BJ (cell line): ENCODE measurements at regions not wholly inside any gene's neighbourhood (a gene's known extent, or its start where the extent isn't known, plus 50 kb on each side); places are given as distances from the start of the nearest gene placed in this dataset.

Source experiments
- CTCF ChIA-PET: fragments of 350-600 bp; formaldehyde crosslinking; extraction: SDS; loops from one replicate; lab custom pipeline; 2021; ENCODE audit warnings: antibody characterized with exemption, inconsistent platforms; lab: Yijun Ruan, JAX
- POLR2A ChIA-PET: fragments of 300-600 bp; sonication (Branson Sonifier 250); formaldehyde crosslinking; extraction: SDS; loops from one replicate; lab custom pipeline; 2021; ENCODE audit warnings: antibody characterized with exemption; lab: Charles Lee
- DNase-seq: peaks from one replicate; pipeline ENCODE4 v3.0.0-alpha.2; 2011; ENCODE audit warnings: low read depth
- H3K27me3 ChIP-seq: 2 replicates; pipeline ENCODE4 v1.6.0; 2011; ENCODE audit warnings: low read length; ENCODE audit not compliant: control insufficient read depth, insufficient read depth
- H3K36me3 ChIP-seq: 2 replicates; pipeline ENCODE4 v1.5.1; 2011; ENCODE audit warnings: low read length; ENCODE audit not compliant: control insufficient read depth, insufficient read depth
- H3K4me3 ChIP-seq: 2 replicates; pipeline ENCODE4 v1.5.1; 2011; ENCODE audit warnings: low read depth, mild to moderate bottlenecking, control low read depth, low read length
- CTCF ChIP-seq: IDR thresholded peaks from 2 replicates; pipeline ENCODE4 v1.5.1; 2011; ENCODE audit warnings: low read depth, mild to moderate bottlenecking, control low read depth, inconsistent platforms, low read length, moderate library complexity; ENCODE audit not compliant: insufficient read depth

DNA sequence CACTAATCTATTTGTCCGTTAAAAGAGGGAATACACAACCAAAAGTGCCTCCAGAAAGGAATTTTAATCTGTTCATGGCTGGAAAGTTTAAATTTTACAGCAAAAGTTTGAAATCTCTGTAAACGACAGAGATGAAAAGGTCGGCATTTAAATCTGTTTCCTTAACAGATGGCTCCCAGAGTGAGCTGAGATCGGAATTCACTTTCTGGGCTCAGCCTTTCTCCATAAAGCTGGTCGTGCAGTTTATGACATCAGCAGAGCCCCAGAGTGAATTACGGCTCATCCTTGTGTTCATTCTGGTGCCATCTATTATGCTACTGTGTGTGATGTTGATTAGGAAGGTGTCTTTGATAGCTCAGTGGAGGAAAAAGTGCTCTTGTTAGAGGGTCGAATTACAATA is 117.6 kb upstream of the ZFP64 start:
- TF ChIP-seq CTCF = no peak
- H3K36me3 ChIP-seq = no peaks in the 10 kb centered on the region
- CTCF ChIA-PET = no interaction called here
- no peak for DNase-seq
- POLR2A ChIA-PET = no interaction called here
- no peak overlapping the region for H3K4me3 ChIP-seq
- no peaks in the 10 kb centered on the region for H3K27me3 ChIP-seq

DNA sequence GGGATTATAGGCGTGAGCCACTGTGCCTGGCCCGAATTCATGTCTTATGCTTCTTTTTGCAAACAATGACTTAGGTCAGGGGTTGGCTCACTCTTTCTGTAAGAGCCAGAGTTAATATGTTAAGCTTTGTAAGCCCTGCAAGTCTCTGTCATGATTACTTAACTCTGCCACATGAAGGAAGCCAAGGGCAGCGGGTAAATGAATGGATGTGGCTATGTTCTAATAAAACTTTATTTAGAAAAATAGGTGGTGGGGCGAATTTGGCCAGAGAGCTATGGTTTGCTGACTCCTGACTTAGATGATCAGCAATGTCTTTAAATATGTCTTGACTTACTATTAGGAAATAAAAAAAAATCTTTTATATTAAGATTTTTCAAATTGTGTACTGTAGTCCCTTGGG is 114.9 kb upstream of the ZFP64 start:
- Histone ChIP-seq H3K4me3 (no peak overlapping the region), H3K36me3 (no peaks in the 10 kb centered on the region)
- POLR2A ChIA-PET = interaction anchor here (0.6 kb wide), 1 partner anchor 1256 kb away, joined by 7 read pairs; no protein-coding TSS in a partner anchor

GRCh38 chr20:52305858-52306257 is 114.3 kb upstream of the ZFP64 start:
- Histone ChIP-seq H3K27me3 (no peaks in the 10 kb centered on the region), H3K36me3 (no peaks in the 10 kb centered on the region), H3K4me3 (no peak overlapping the region)
- TF ChIP-seq CTCF = no peak
- no peak for DNase-seq
- ChIA-PET POLR2A (no interaction called here), CTCF (no interaction called here)

More for the DNA sequence above, 114.9 kb upstream of the ZFP64 start:
- no peak for DNase-seq
- no peaks in the 10 kb centered on the region for H3K27me3 ChIP-seq
- no peak for TF ChIP-seq CTCF
- CTCF ChIA-PET = no interaction called here

DNA sequence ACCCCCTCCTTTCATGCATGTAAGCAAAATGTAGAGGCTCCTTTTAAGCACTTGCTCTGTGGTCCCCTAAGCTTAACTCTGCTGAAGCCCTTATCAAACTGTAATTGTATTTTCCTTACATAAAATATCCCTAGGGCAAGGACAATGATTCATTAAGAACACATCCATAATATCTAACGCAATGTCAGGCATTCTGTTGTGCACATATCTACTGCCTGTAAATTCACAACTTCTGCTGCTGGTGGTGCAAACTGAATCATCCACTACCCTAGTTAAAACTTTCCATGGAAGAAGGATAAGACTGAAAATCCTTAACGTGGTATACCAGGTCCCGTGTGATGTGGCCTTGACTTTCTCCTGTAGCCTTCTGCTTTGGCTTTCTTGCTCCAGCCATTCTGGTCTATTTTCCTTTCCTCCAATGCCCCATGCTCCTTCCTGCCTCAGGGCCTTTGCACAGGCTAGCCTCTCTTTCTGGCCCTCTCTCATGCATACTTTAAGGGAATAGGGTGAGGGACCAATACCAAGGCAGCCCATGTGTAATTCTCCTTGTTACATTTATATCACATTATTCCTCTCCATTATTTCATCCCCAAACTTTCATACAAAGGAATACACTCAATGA is 113.6 kb upstream of the ZFP64 start:
- CTCF ChIA-PET = interaction anchor here (0.9 kb wide), 1 partner anchor 82 kb away, joined by 3 read pairs; no protein-coding TSS in a partner anchor
- no peak for TF ChIP-seq CTCF
- no peak overlapping the region for H3K4me3 ChIP-seq
- no peak for DNase-seq
- POLR2A ChIA-PET = no interaction called here
- no peaks in the 10 kb centered on the region for H3K36me3 ChIP-seq
- H3K27me3 ChIP-seq = no peaks in the 10 kb centered on the region

- DNase-seq = no peak
- no peaks in the 10 kb centered on the region for H3K27me3 ChIP-seq
- no peaks in the 10 kb centered on the region for H3K36me3 ChIP-seq
- H3K4me3 ChIP-seq = no peak overlapping the region
- CTCF ChIA-PET = no interaction called here
- POLR2A ChIA-PET = no interaction called here
- no peak for TF ChIP-seq CTCF
These were observed 111.8 kb upstream of the ZFP64 start for GRCh38 chr20:52303281-52303950.
